Tibial nerve (tissue), 4 donors: ENCODE measurements at regions not wholly inside any gene's neighbourhood (a gene's known extent, or its start where the extent isn't known, plus 50 kb on each side); places are given as distances from the start of the nearest gene placed in this dataset.

Experiments
- DNase-seq, 2 donors: peaks; one replicate each; pipeline ENCODE4 v3.0.0-alpha.2; 2019; ENCODE audit warnings: low spot score in 2 of 2
- H3K27ac ChIP-seq, 4 donors: fragments of 200-600 bp; sonication (generic) in 3 of 4; one replicate each; pipeline ENCODE4 v1.5.1; 2017 to 2019; ENCODE audit warnings: mild to moderate bottlenecking in 1 of 4
- H3K27me3 ChIP-seq, 2 donors: fragments of 200-600 bp; sonication (generic) in 1 of 2; one replicate each; pipeline versions ENCODE4 v1.5.1 to v1.6.0; 2017 to 2019
- H3K36me3 ChIP-seq, 3 donors: fragments of 200-600 bp; sonication (generic); one replicate each; pipeline ENCODE4 v1.5.1; 2018 to 2019
- H3K4me1 ChIP-seq, 4 donors: fragments of 200-600 bp; sonication (generic) in 3 of 4; one replicate each; pipeline ENCODE4 v1.5.1; 2017 to 2019
- H3K4me3 ChIP-seq, 4 donors: fragments of 200-600 bp; sonication (generic) in 3 of 4; one replicate each; pipeline ENCODE4 v1.5.1; 2017 to 2019; ENCODE audit warnings: mild to moderate bottlenecking in 1 of 4, moderate library complexity in 1 of 4
- H3K9me3 ChIP-seq, 4 donors: fragments of 200-600 bp; sonication (generic) in 3 of 4; one replicate each; pipeline ENCODE4 v1.5.1; 2017 to 2019
- EP300 ChIP-seq, 2 donors: sonication (generic); formaldehyde crosslinking; IDR thresholded peaks; one replicate each; pipeline ENCODE4 v1.6.1; 2017; ENCODE audit warnings: antibody characterized with exemption in 2 of 2, mild to moderate bottlenecking in 1 of 2
- POLR2A ChIP-seq, 2 donors: fragments of 450-650 bp; IDR thresholded peaks; one replicate each; pipeline ENCODE4 v1.6.1; 2017; ENCODE audit warnings: antibody characterized with exemption in 2 of 2, mild to moderate bottlenecking in 2 of 2, moderate library complexity in 2 of 2
- WGBS, 2 donors: methylation state at CpG; one replicate each; pipeline ENCODE4 v1.1.5; 2018; 5-methylcytosine and 5-hydroxymethylcytosine counted together
- TF ChIP-seq, protein P1 (sequence below), 5 experiments: fragments of 200-600 bp in 3 of 5; fragments of 450-650 bp in 2 of 5; sonication (generic) in 3 of 5; IDR thresholded peaks; one replicate each; pipeline ENCODE4 v1.5.1; 2016 to 2019; ENCODE audit warnings: antibody characterized with exemption in 5 of 5, mild to moderate bottlenecking in 3 of 5, moderate library complexity in 2 of 5

DNA sequence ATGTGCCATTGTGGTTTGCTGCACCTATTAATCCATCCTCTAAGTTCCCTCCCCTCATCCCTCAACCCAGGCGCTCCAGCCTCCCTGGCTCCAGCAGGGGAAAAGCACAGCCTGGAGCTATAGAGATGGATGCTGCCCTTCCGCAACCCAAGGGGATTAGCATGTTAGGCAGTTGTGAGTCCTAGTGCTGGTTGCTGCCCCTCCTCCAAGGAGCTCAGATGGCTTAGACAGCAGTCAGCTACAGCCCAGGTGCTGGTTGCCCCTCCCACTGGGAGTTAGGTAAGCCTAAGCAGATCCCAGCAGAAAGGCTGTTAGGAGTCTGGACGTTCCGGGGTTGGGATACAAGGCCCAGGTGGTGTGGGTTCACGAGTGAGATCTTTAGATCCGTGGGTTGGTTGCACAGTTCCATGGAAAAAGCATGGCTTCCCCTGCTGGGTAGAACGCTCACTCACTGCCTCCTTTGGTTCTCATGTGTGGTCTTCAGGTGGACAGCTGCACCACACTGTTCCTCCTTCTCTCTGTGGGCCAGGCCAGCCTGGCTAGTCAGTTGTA lies 446.1 kb downstream of the ZNF804A start:
- no peaks in the 10 kb centered on the region for H3K36me3 ChIP-seq
- TF ChIP-seq, protein P1, sequence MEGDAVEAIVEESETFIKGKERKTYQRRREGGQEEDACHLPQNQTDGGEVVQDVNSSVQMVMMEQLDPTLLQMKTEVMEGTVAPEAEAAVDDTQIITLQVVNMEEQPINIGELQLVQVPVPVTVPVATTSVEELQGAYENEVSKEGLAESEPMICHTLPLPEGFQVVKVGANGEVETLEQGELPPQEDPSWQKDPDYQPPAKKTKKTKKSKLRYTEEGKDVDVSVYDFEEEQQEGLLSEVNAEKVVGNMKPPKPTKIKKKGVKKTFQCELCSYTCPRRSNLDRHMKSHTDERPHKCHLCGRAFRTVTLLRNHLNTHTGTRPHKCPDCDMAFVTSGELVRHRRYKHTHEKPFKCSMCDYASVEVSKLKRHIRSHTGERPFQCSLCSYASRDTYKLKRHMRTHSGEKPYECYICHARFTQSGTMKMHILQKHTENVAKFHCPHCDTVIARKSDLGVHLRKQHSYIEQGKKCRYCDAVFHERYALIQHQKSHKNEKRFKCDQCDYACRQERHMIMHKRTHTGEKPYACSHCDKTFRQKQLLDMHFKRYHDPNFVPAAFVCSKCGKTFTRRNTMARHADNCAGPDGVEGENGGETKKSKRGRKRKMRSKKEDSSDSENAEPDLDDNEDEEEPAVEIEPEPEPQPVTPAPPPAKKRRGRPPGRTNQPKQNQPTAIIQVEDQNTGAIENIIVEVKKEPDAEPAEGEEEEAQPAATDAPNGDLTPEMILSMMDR (IDR thresholded peaks at IDR 0.05): no peak
- TF ChIP-seq POLR2A (IDR thresholded peaks at IDR 0.05): no peak
- no peak for TF ChIP-seq EP300 (IDR thresholded peaks at IDR 0.05)
- H3K4me1 ChIP-seq: no peaks in the 10 kb centered on the region
- 79 to 93% methylated on average over 4 to 6 of the region's 7 CpGs for WGBS, 2 donors
- DNase-seq: no peak
- H3K27ac ChIP-seq: no peak overlapping the region
- H3K27me3 ChIP-seq: no peaks in the 10 kb centered on the region
- peaks cover 0 to 24% (median 5%) of the 10 kb centered on the region in 4 donors for H3K9me3 ChIP-seq
- H3K4me3 ChIP-seq: no peak overlapping the region

DNA sequence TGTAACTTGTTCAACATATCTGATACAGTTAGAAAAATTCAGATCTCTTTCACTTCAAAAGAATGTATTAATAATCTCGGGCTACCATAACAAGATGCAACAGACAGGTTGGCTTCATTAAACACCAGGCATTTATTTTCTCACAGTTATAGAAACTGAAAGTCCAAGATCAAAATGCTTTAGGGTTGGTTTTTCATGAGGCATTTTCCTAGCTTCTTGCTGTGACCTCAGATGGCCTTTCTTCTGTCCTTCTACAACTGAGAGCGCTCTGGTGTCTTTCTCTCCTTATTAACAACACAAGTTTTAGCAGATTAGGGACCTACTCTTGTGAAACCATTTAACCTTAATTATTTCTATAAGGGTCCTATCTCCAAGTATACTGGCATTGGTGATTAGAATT lies 452.5 kb downstream of the ZNF804A start:
- H3K4me3 ChIP-seq: no peak overlapping the region
- DNase-seq: no peak
- no peaks in the 10 kb centered on the region for H3K9me3 ChIP-seq
- no peaks in the 10 kb centered on the region for H3K36me3 ChIP-seq
- H3K27ac ChIP-seq: no peak overlapping the region
- WGBS, 2 donors: 88 to 89% methylated on average over 2 of the region's 2 CpGs
- TF ChIP-seq, protein P1 (IDR thresholded peaks at IDR 0.05): no peak
- no peak for TF ChIP-seq EP300 (IDR thresholded peaks at IDR 0.05)
- TF ChIP-seq POLR2A (IDR thresholded peaks at IDR 0.05): no peak
- H3K4me1 ChIP-seq: no peaks in the 10 kb centered on the region
- H3K27me3 ChIP-seq: no peaks in the 10 kb centered on the region

DNA sequence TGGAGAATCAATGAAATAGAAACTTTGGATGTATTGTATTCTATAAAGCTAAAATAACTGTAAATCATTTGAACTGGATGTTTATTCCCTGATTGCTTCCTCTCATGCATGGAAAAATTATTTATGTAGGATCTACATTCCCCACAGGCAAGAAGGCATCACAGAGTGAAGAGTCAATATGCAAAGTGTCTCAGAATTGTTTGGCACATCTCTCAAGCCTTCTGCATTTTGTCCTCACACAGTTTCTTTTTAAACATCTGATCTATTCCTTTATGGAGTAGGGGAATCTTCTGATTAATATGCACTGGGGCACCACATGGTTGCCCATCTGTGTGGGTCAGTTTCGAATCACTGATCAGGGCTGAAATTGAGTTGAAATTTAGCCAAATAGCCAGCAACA lies 465.4 kb downstream of the ZNF804A start:
- no peak overlapping the region for H3K27ac ChIP-seq
- WGBS, 2 donors: 35 to 85% methylated on average over 1 of the region's 1 CpG
- H3K36me3 ChIP-seq: no peaks in the 10 kb centered on the region
- H3K9me3 ChIP-seq: no peaks in the 10 kb centered on the region
- no peak overlapping the region for H3K4me3 ChIP-seq
- H3K4me1 ChIP-seq: no peaks in the 10 kb centered on the region
- H3K27me3 ChIP-seq: no peaks in the 10 kb centered on the region
- TF ChIP-seq POLR2A (IDR thresholded peaks at IDR 0.05): no peak
- no peak for DNase-seq

DNA sequence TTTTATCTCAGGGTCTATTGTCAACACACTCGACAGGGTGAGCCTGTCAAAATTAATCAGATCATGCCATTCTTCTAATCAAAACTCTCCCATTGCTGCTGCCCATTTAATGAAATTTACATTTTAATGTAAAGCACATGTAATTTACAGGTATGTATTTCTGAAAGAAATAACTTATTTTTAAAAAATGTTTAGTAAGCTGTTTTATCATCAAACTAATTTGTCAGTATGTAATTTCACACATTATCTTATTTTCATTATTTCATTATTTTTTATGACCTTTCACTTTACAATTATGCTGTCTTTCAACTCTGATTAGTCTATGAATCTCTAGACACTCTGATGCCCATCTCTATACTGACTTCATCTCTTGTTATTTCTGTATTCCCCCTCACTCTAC lies 467.8 kb downstream of the ZNF804A start:
- TF ChIP-seq EP300 (IDR thresholded peaks at IDR 0.05) (no peak), POLR2A (IDR thresholded peaks at IDR 0.05) (no peak)
- TF ChIP-seq, protein P1 (IDR thresholded peaks at IDR 0.05): no peak
- Histone ChIP-seq H3K4me3 (no peak overlapping the region), H3K27ac (no peak overlapping the region), H3K36me3 (no peaks in the 10 kb centered on the region), H3K9me3 (no peaks in the 10 kb centered on the region), H3K27me3 (no peaks in the 10 kb centered on the region), H3K4me1 (no peaks in the 10 kb centered on the region)
- DNase-seq: no peak
- 82 to 84% methylated on average over 1 of the region's 1 CpG for WGBS, 2 donors

DNA sequence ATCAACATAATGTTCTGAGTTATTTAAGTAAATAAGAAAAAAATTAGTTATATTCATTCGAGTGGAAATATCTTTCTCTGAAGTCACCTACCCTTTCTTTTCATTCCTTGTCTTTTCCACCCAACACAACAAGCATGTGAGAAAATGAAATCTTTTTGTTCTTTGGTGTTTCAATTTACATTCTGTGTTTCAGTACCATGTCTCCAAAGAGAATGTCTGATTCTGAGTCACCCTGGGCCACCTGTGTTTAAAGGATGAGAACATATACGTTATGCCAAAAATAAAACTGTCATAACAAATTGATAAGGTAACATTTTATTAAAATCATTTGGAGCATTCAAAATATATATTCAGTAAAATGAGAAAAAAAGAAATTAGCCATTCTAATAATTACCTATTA lies 470.8 kb downstream of the ZNF804A start:
- Histone ChIP-seq H3K27me3 (no peaks in the 10 kb centered on the region), H3K4me3 (no peak overlapping the region), H3K27ac (no peak overlapping the region), H3K4me1 (no peaks in the 10 kb centered on the region), H3K9me3 (no peaks in the 10 kb centered on the region), H3K36me3 (no peaks in the 10 kb centered on the region)
- no peak for DNase-seq
- TF ChIP-seq, protein P1 (IDR thresholded peaks at IDR 0.05): no peak
- TF ChIP-seq EP300 (IDR thresholded peaks at IDR 0.05) (no peak), POLR2A (IDR thresholded peaks at IDR 0.05) (no peak)
- 77 to 88% methylated on average over 2 of the region's 2 CpGs for WGBS, 2 donors

DNA sequence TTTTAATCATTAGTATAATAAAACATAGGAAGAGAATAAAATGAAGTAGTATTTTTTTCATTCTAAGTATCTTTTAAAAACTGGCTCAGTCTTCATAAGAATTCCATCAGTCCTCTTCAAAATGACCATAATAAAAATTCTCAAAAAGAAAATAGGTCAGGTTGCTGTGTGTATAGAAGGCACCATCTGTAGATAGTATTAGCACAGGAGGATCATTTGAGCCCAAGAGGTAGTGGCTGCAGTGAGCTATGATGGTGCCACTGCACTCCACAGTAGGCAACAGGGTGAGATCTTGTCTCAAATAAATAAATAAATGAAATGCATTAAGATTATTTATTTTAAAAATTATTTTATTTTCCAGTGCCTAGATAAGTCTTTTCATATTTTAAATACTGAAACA lies 475.8 kb downstream of the ZNF804A start:
- Histone ChIP-seq H3K4me3 (no peak overlapping the region), H3K27ac (no peak overlapping the region), H3K36me3 (no peaks in the 10 kb centered on the region), H3K9me3 (no peaks in the 10 kb centered on the region), H3K27me3 (no peaks in the 10 kb centered on the region), H3K4me1 (no peaks in the 10 kb centered on the region)
- TF ChIP-seq EP300 (IDR thresholded peaks at IDR 0.05) (no peak), POLR2A (IDR thresholded peaks at IDR 0.05) (no peak)
- TF ChIP-seq, protein P1 (IDR thresholded peaks at IDR 0.05): no peak
- no peak for DNase-seq
